ENCODE measurements at regions not wholly inside any gene's neighbourhood (a gene's known extent, or its start where the extent isn't known, plus 50 kb on each side); places are given as distances from the start of the nearest gene placed in this dataset.
"Not testable (repeated sequence)": the region's sequence is repeated elsewhere in the genome, so short reads cannot be mapped to it uniquely, and the experiment has no call there.

GRCh38 chr6:167709776-167710336 lies 116.9 kb upstream of the AFDN start:
- not testable (repeated sequence) for DNase-seq (ENCODE audit: low spot score)

- no peak for DNase-seq (ENCODE audit: low spot score)
Measured at GRCh38 chr6:167710363-167710920, 116.3 kb upstream of the AFDN start.

DNA sequence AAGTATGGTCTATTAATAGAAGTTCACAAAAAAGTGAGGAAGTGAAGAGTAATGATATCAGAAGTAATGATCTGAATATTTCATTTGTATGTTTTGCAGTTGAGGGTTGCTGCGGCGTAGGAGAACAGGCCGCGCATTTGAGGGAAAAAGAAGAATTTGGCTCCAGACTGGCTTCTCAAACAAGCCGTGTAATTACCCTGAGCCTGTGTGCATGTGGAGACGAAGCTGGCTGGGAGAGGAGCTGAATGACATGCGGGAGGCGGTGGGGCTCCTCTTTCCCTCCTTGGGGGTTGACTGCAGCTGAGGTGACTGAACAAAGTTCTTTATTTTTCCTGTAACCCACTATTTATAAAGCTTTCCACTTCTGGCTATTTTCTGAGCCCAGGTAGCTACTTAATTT lies 115.5 kb upstream of the AFDN start:
- DNase-seq (ENCODE audit: low spot score): no peak

DNA sequence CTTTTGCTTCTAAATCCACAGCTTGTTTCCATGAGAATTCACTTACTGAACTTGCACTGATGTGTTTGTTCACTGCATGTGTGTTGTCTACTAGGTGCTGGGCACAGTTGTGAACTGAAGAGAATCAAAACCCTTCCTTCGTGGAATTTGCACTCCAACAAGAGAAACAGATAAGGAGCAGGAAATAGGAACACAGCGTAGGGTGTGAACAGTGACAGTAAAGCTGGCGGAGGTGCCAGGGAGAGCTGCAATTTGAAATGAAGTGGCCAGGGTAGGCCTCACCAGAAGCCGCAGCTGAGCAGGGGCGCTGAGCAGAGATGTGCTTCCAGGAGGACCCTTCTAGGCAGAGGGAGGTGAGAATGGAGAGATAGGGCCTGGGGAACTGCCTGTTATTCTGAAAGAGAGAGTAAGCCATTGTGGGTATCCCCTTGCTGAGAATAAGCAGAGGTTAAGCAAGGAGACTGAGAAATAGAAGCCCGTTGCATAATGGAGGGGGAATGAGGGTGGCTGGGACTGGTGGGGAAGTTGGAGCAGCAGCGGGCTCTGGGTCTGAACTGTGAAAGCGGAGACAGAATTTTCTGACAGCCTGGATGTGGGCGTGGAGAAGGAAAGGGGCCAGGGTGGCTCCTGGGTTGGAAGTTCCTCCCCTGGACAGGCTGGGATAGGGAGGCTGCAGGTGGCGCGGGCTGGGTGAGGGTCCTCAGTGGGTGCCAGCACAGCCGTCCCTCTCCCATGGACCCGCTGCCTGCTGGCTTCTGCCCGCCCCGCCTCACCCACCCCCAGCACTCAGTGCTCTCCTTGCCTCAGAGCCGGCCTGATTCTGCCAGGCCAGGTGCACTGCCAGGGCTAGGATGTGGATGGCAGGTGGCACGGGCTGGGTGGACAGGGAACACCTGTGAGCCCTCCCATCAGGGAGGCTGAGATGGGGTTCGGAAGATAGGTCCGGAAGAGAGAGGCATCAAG lies 114.7 kb upstream of the AFDN start:
- no peak for DNase-seq (ENCODE audit: low spot score)

DNA sequence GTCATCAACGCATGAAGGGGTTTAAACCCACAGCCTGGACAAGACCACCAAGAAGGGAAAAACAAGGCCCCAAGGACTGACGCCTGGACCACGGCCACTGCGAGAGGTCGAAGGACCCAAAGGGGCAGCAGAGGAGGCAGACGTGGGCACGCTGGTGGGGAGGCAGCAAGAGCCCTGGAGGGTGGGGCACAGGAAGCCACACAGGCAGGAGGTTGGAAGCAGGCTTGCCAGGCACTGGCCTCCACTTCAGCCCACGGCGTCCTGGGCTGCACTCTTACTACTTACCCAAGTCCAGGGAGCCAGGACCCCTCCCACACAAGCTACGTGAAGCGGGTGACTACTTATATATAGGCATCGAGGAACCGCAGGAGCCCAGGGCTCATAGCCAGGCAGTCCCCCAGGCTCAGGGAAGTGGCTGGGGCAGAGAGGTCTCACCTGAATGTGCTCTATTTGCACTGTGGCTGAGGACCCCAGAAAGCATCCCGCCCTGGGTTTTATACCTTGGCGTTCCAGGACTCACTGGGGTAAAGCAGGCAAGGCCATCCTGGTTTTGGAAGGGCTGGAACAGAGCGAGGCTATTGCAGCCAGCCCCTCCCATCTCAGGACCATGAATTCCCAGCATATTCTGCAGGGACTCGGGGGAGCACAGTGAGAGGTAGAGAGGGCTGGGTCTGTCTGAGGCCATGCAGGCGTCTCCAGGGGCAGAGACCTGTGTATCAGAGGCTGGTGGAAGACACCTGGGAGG lies 113.8 kb upstream of the AFDN start:
- no peak for DNase-seq (ENCODE audit: low spot score)

GRCh38 chr6:167714152-167714551 lies 112.6 kb upstream of the AFDN start:
- DNase-seq (ENCODE audit: low spot score): no peak

- no peak for DNase-seq (ENCODE audit: low spot score)
Measured at GRCh38 chr6:167717455-167717854, 109.3 kb upstream of the AFDN start.

DNA sequence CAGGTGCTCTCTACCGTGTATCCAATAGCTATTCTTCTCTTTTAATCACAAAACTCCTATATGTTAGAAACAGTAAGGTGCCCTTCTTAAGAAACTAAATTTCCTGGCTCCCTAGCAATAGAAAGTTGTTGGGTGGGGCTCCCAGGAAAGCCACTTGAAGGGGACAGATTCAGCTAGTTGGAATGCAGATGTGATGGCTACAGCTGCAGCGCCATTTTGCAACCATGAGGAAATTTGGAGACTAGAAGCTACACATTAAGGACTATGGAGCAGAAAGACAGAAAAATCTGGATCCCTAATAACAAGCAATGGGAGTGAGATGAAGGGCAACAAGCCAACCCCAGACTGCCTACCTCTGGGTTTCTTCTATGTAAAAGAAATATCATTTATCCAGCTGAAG lies 108.8 kb upstream of the AFDN start:
- DNase-seq (ENCODE audit: low spot score): no peak

- no peak for DNase-seq (ENCODE audit: low spot score)
Measured at GRCh38 chr6:167719920-167720319, 106.8 kb upstream of the AFDN start.

- no peak for DNase-seq (ENCODE audit: low spot score)
Measured at GRCh38 chr6:167720456-167721285, 106.0 kb upstream of the AFDN start.

DNA sequence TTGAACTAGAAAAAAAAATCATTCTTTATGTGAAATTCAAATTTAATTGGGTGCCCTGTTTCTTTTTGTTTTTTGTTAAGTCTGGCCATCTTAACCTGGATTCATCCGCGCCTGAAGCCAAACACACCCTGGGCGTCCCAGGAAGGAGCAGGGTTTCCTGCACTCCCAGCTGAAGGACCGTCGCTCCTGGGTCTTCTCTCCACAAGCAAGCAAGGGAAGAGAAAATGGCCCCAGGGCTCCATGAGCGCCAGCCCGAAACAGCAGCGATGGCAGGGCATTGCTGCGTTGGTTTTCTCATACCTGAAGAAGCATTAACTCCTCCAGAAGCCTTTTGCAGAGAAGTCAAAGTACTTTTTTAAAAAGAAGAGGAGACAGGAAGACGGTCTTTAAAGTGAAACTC lies 105.4 kb upstream of the AFDN start:
- no peak for DNase-seq (ENCODE audit: low spot score)

GRCh38 chr6:167722634-167723309 lies 103.9 kb upstream of the AFDN start:
- DNase-seq (ENCODE audit: low spot score): no peak

DNA sequence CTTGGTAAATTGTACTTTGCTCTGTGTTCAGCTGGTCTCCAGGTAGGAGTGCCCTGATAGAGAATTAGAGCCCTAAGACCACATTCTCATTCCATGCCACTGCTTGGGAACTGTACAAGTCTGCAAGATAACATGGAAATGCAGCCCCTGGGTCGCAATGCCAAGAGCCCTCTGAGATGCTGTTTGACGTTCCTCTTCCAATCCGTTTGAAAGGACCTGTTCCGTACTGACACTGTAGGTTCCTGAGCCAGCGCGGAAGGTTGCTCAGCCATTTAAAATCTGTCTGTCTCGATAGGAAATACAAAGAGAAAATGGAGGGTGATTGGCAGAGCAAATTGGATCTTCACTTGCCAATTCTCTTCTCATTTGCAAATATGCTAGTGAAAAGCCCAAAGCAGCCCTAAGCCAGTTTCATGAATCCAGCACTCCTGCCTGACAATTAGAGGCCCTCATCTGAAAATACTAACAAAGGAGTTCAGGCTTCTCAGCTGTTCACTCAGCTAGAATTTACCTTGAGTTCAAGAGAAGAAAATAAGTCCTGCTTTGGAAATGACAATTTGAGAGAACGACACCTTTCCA lies 100.6 kb upstream of the AFDN start:
- no peak for DNase-seq (ENCODE audit: low spot score)

GRCh38 chr6:167730441-167730840 lies 96.3 kb upstream of the AFDN start:
- DNase-seq (ENCODE audit: low spot score): no peak

- no peak for DNase-seq (ENCODE audit: low spot score)
Measured at GRCh38 chr6:167731216-167731615, 95.5 kb upstream of the AFDN start.

GRCh38 chr6:167731731-167732422 lies 94.8 kb upstream of the AFDN start:
- no peak for DNase-seq (ENCODE audit: low spot score)

- DNase-seq (ENCODE audit: low spot score): peak; percentile 88
Measured at GRCh38 chr6:167733740-167734661, 92.7 kb upstream of the AFDN start.

- no peak for DNase-seq (ENCODE audit: low spot score)
Measured at GRCh38 chr6:167734662-167735083, 92.0 kb upstream of the AFDN start.
